ENCODE measurements at regions not wholly inside any gene's neighbourhood (a gene's known extent, or its start where the extent isn't known, plus 50 kb on each side); places are given as distances from the start of the nearest gene placed in this dataset.
A peak's percentile ranks its signal among the peaks of the same experiment; 100 is the strongest.

GRCh38 chr11:95690100-95690499 lies 99.5 kb downstream of the FAM76B start:
- DNase-seq, result no peak

GRCh38 chr11:95688501-95689222 lies 100.9 kb downstream of the FAM76B start:
- DNase-seq, result peak; percentile 86

GRCh38 chr11:95688015-95688414 lies 101.6 kb downstream of the FAM76B start:
- peak; percentile 21 for DNase-seq

GRCh38 chr11:95686265-95686664 lies 103.3 kb downstream of the FAM76B start:
- DNase-seq, result no peak

- DNase-seq, result no peak
Observed at GRCh38 chr11:95684701-95685100, 104.9 kb downstream of the FAM76B start.

- DNase-seq, result no peak
Observed at GRCh38 chr11:95684170-95684569, 105.4 kb downstream of the FAM76B start.

- peak; percentile 65 for DNase-seq
Observed at GRCh38 chr11:95682552-95682951, 107.0 kb downstream of the FAM76B start.

GRCh38 chr11:95680169-95680929 lies 109.2 kb downstream of the FAM76B start:
- peak; percentile 27 for DNase-seq

GRCh38 chr11:95678988-95679387 lies 110.6 kb downstream of the FAM76B start:
- no peak for DNase-seq

GRCh38 chr11:95676308-95676707 lies 113.3 kb downstream of the FAM76B start:
- no peak for DNase-seq

- no peak for DNase-seq
Observed at GRCh38 chr11:95675585-95675984, 114.0 kb downstream of the FAM76B start.

GRCh38 chr11:95674657-95675358 lies 114.8 kb downstream of the FAM76B start:
- peak; percentile 21 for DNase-seq

GRCh38 chr11:95671768-95672167 lies 117.8 kb downstream of the FAM76B start:
- DNase-seq, result no peak

GRCh38 chr11:95668131-95668530 lies 121.5 kb downstream of the FAM76B start:
- no peak for DNase-seq

GRCh38 chr11:95661162-95661561 lies 128.4 kb downstream of the FAM76B start:
- DNase-seq, result peak; percentile 23

GRCh38 chr11:95660038-95660437 lies 129.5 kb downstream of the FAM76B start:
- no peak for DNase-seq

- DNase-seq, result no peak
Observed at GRCh38 chr11:95659088-95659487, 130.5 kb downstream of the FAM76B start.

- DNase-seq, result no peak
Observed at GRCh38 chr11:95655536-95655935, 134.0 kb downstream of the FAM76B start.

- no peak for DNase-seq
Observed at GRCh38 chr11:95653680-95654079, 135.9 kb downstream of the FAM76B start.

GRCh38 chr11:95653099-95653498 lies 136.5 kb downstream of the FAM76B start:
- no peak for DNase-seq

GRCh38 chr11:95652002-95652472 lies 137.5 kb downstream of the FAM76B start:
- DNase-seq, result no peak

GRCh38 chr11:95650276-95650675 lies 139.3 kb downstream of the FAM76B start:
- DNase-seq, result no peak

GRCh38 chr11:95647871-95648270 lies 141.7 kb downstream of the FAM76B start:
- no peak for DNase-seq

- no peak for DNase-seq
Observed at GRCh38 chr11:95647355-95647754, 142.2 kb downstream of the FAM76B start.
